PC-3 (cell line): ENCODE measurements at regions not wholly inside any gene's neighbourhood (a gene's known extent, or its start where the extent isn't known, plus 50 kb on each side); places are given as distances from the start of the nearest gene placed in this dataset.

Source experiments
- ATAC-seq: fragments of 200-7000 bp; cut with Tn5 transposase; 2 replicates; pipeline ENCODE4 v1.9.1; 2020; ENCODE audit warnings: mild to moderate bottlenecking, moderate library complexity
- BruUV-seq: library from RNA; stranded (reverse); fragments of 400-500 nt; replicated peaks from 2 replicates; lab custom pipeline; 2021; lab: Mats Ljungman, UMichigan
- CTCF ChIA-PET: fragments of 300-600 bp; sonication (Branson Sonifier 250); formaldehyde crosslinking; loops from one replicate; lab custom pipeline; 2022; ENCODE audit warnings: antibody characterized with exemption; lab: Charles Lee
- POLR2A ChIA-PET: fragments of 300-600 bp; sonication (Branson Sonifier 250); formaldehyde crosslinking; loops from one replicate; lab custom pipeline; 2022; ENCODE audit warnings: antibody characterized with exemption; ENCODE audit not compliant: unreplicated experiment; lab: Charles Lee
- DNase-seq: peaks from one replicate; pipeline ENCODE4 v3.0.0-alpha.2; 2015
- H2AFZ ChIP-seq: fragments of 300-600 bp; sonication (generic); 2 replicates; pipeline ENCODE4 v1.6.0; 2016; ENCODE audit warnings: antibody characterized with exemption, low read length
- H3F3A ChIP-seq: fragments of 300-600 bp; sonication (generic); one replicate; pipeline ENCODE4 v1.6.0; 2017; ENCODE audit warnings: antibody characterized with exemption, low read length, control low read depth, mild to moderate bottlenecking; ENCODE audit not compliant: unreplicated experiment
- H3K27ac ChIP-seq: fragments of 300-600 bp; sonication (generic); 2 replicates; pipeline ENCODE4 v1.5.1; 2016; ENCODE audit warnings: mild to moderate bottlenecking, low read length
- H3K27me3 ChIP-seq: fragments of 300-600 bp; sonication (generic); 2 replicates; pipeline ENCODE4 v1.6.1; 2016; ENCODE audit warnings: low read length, mixed read lengths
- H3K36me3 ChIP-seq: fragments of 300-600 bp; sonication (generic); 2 replicates; pipeline ENCODE4 v1.6.1; 2016; ENCODE audit warnings: low read depth, mixed run types, low read length, mixed read lengths
- H3K4me1 ChIP-seq: fragments of 300-600 bp; sonication (generic); 2 replicates; pipeline ENCODE4 v1.5.1; 2016; ENCODE audit warnings: low read length; ENCODE audit not compliant: insufficient read depth
- H3K4me2 ChIP-seq: fragments of 300-600 bp; sonication (generic); 2 replicates; pipeline ENCODE4 v1.6.0; 2016; ENCODE audit warnings: low read length
- H3K4me3 ChIP-seq: fragments of 300-600 bp; sonication (generic); 2 replicates; pipeline ENCODE4 v1.5.1; 2016; ENCODE audit warnings: mild to moderate bottlenecking, low read length, mixed read lengths
- H3K79me2 ChIP-seq: fragments of 300-600 bp; sonication (generic); 2 replicates; pipeline ENCODE4 v1.6.1; 2017; ENCODE audit warnings: low read length, mixed read lengths
- H3K9ac ChIP-seq: fragments of 300-600 bp; sonication (generic); 2 replicates; pipeline ENCODE4 v1.6.0; 2016; ENCODE audit warnings: mild to moderate bottlenecking, low read length
- H3K9me2 ChIP-seq: fragments of 300-600 bp; sonication (generic); replicated peaks from 2 replicates; pipeline ENCODE4 v1.6.1; 2016; ENCODE audit warnings: mixed run types, low read length, mixed read lengths
- H3K9me3 ChIP-seq: fragments of 300-600 bp; sonication (generic); 2 replicates; pipeline ENCODE4 v1.6.1; 2016; ENCODE audit warnings: low read length, mixed read lengths
- H4K20me1 ChIP-seq: fragments of 300-600 bp; sonication (generic); 2 replicates; pipeline ENCODE4 v1.6.1; 2016; ENCODE audit warnings: low read length, mixed read lengths
- CTCF ChIP-seq: fragments of 300-600 bp; sonication (generic); conservative IDR thresholded peaks from 2 replicates; pipeline ENCODE4 v1.5.1; 2017; ENCODE audit warnings: antibody characterized with exemption, low read depth, mild to moderate bottlenecking, low read length
- EZH2 ChIP-seq: fragments of 300-600 bp; sonication (generic); IDR thresholded peaks from one replicate; pipeline ENCODE4 v1.6.1; 2017; ENCODE audit warnings: antibody characterized with exemption, mild to moderate bottlenecking, low read length; ENCODE audit not compliant: unreplicated experiment
- EZH2phosphoT487 ChIP-seq: fragments of 300-600 bp; sonication (generic); IDR thresholded peaks from 2 replicates; pipeline ENCODE4 v1.6.1; 2018; ENCODE audit warnings: mild to moderate bottlenecking, antibody characterized with exemption, low read length, borderline replicate concordance
- intact Hi-C: fragments of 100-400 bp; cut with micrococcal nuclease; formaldehyde crosslinking; loops from 2 replicates; pipeline ENCODE4 v1.9.0; 2023

DNA sequence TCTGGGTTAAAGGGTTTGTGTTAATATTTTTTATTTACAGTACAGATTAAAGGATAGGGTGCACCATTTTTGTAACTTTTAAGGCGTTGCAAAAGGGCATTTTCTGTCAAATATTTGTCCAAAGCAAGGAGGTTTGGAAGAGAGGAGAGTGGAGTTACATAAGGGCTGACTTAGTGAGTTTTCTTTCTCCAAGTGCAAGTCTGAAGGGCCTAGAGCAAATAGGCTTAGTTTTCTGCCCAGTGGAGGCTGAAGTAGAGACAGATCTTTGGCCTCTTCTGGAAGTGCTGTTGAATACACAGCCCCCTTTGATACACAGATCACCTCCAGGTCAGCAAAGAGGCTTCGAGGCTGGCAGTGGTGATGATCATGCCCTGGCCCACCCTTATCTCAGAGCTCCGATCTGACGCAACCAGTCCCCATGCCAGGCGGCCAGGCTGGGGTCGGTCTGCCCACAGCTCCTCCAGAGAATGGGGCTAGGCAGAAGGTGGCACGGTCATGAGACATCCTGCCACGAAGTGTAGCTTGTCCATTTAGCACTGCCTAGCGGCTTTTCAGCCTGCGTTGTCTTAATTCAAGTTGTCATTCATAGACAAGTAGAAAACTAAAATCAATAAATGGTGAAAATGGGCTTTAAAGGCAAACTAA lies 79.5 kb upstream of the IRX3 start:
- no peak overlapping the region for H3K27ac ChIP-seq
- H4K20me1 ChIP-seq, result no peaks in the 10 kb centered on the region
- no peaks in the 10 kb centered on the region for H3F3A ChIP-seq
- no peak overlapping the region for H3K9ac ChIP-seq
- intact Hi-C loops, result no loop called here
- ChIA-PET CTCF (no interaction called here), POLR2A (no interaction called here)
- H3K4me1 ChIP-seq, result no peaks in the 10 kb centered on the region
- H3K79me2 ChIP-seq, result no peaks in the 10 kb centered on the region
- H3K4me3 ChIP-seq, result no peak overlapping the region
- no peaks in the 10 kb centered on the region for H3K9me3 ChIP-seq
- no peak overlapping the region for H3K4me2 ChIP-seq
- DNase-seq, result no peak
- no peak overlapping the region for H2AFZ ChIP-seq
- TF ChIP-seq CTCF, result no peak
- ATAC-seq, result no peak
- no peaks in the 10 kb centered on the region for H3K9me2 ChIP-seq
- BruUV-seq, result no TSS peak
- H3K36me3 ChIP-seq, result no peaks in the 10 kb centered on the region
- no peaks in the 10 kb centered on the region for H3K27me3 ChIP-seq

DNA sequence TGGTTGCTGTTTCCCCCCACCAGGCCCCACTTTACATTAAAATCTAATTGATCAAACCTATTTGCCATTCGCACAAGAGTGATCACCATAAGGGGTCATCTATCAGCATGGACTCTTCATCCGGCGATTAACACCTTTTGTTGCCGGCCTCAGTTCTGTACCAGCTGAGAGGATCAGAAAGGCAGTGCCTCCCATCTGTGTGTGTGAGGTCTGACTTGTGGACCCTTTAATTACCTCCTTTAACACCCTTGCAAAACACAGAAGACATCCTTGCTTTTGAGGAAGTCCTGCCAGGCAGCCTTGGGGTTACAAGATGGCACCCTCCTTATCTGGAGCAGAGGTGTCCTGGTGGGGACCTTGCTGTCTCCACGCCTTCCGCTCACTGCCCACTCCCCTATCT lies 77.2 kb upstream of the IRX3 start:
- no peaks in the 10 kb centered on the region for H4K20me1 ChIP-seq
- no peak overlapping the region for H2AFZ ChIP-seq
- TF ChIP-seq CTCF (no peak), EZH2 (no peak), EZH2phosphoT487 (no peak)
- no peak for ATAC-seq
- H3K27me3 ChIP-seq, result no peaks in the 10 kb centered on the region
- DNase-seq, result no peak
- H3K27ac ChIP-seq, result no peak overlapping the region
- CTCF ChIA-PET, result no interaction called here
- H3K79me2 ChIP-seq, result no peaks in the 10 kb centered on the region
- no TSS peak for BruUV-seq
- H3K9ac ChIP-seq, result no peak overlapping the region
- no peak overlapping the region for H3K4me3 ChIP-seq
- H3K4me1 ChIP-seq, result no peaks in the 10 kb centered on the region
- no peaks in the 10 kb centered on the region for H3K36me3 ChIP-seq
- intact Hi-C loops, result no loop called here
- H3K4me2 ChIP-seq, result no peak overlapping the region
- no peaks in the 10 kb centered on the region for H3K9me3 ChIP-seq
- POLR2A ChIA-PET, result interaction anchor here (0.7 kb wide), 1 partner anchor 87 kb away, joined by 3 read pairs; no protein-coding TSS in a partner anchor
- no peaks in the 10 kb centered on the region for H3F3A ChIP-seq
- H3K9me2 ChIP-seq, result no peaks in the 10 kb centered on the region

DNA sequence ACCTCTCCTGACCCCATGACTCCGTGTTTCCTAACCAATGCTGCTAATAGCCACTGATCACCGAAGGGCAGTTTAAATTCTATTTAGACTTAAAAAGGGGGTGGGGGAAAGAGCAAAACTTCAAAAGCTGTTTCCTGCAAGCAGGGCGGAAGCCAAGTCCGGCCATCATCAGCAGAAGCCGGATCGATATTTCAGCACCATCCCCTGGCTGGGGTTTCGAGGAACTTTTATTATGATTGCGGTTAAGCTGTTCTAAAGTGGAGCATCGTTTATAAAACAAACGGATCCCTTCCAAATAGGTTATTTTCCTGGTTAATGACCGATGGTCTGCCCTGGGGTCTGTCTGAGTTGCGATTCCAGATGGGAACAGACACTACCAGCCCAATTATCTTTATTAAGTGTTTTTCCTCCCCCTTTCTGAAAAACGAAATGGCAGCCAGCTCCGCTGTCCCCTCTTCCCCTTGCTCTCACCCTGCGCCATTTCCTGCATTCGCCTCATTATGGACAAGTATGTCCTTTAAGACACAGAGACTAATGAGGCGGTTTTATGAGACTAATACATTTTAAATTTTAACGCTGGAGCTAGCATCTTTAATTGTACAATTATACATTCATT lies 76.1 kb upstream of the IRX3 start:
- no peaks in the 10 kb centered on the region for H3K4me1 ChIP-seq
- DNase-seq (no peak), ATAC-seq (no peak)
- no peak overlapping the region for H3K4me2 ChIP-seq
- BruUV-seq, result no TSS peak
- intact Hi-C loops, result no loop called here
- H4K20me1 ChIP-seq, result no peaks in the 10 kb centered on the region
- no peak overlapping the region for H3K27ac ChIP-seq
- POLR2A ChIA-PET, result no interaction called here
- no peak overlapping the region for H3K9ac ChIP-seq
- no peaks in the 10 kb centered on the region for H3F3A ChIP-seq
- H3K9me2 ChIP-seq, result no peaks in the 10 kb centered on the region
- no peak for TF ChIP-seq EZH2
- no peak for TF ChIP-seq EZH2phosphoT487
- TF ChIP-seq CTCF, result no peak
- no peaks in the 10 kb centered on the region for H3K79me2 ChIP-seq
- CTCF ChIA-PET, result no interaction called here
- H3K36me3 ChIP-seq, result no peaks in the 10 kb centered on the region
- no peaks in the 10 kb centered on the region for H3K9me3 ChIP-seq
- H2AFZ ChIP-seq, result no peak overlapping the region
- no peak overlapping the region for H3K4me3 ChIP-seq
- no peaks in the 10 kb centered on the region for H3K27me3 ChIP-seq
